HG02884 (cell line): ENCODE measurements at regions not wholly inside any gene's neighbourhood (a gene's known extent, or its start where the extent isn't known, plus 50 kb on each side); places are given as distances from the start of the nearest gene placed in this dataset.

Experiments
- ATAC-seq: cut with Tn5 transposase; IDR thresholded peaks from one replicate; pipeline ENCODE4 v1.9.1; 2021; ENCODE audit warnings: mild to moderate bottlenecking, moderate library complexity; ENCODE audit not compliant: unreplicated experiment

DNA sequence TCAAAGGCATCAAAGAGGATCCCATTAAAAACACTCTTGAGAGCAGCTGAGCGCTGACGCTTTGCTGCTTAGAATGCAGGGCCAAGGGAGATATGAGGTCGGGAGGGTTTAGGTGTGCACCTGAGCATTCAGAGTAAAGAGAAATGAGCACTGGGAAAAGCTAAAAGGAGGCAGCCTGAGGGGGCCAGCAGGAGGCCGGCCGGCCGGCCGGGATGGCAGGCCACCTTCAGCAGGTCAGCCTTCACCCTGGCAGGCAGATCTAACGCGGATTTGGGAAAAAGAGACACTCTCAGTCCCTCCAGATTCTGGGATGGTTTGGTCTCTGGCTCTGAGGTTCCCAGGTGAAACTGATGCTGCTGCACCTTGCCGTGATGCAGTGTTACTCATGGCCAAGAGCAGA is 393.5 kb downstream of the TRIML1 start:
- ATAC-seq: no peak

DNA sequence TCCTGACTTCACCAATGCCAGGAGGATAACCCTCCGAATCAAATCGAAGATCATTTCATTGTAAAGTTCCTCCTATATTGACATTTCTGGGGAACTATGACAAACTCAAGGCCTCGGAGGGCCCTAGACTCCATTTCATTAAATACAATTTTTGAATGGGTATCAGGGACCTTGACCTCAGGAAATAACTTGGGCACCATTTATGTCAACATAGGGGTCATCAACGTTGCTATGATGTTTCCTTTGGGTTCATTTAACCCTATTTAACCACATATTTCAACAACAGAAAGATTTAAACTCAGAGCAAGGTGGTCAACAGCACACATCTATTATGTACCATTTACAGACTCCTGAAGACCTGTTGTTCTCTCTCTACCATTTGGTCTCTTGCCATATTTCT is 395.1 kb downstream of the TRIML1 start:
- ATAC-seq: no peak

DNA sequence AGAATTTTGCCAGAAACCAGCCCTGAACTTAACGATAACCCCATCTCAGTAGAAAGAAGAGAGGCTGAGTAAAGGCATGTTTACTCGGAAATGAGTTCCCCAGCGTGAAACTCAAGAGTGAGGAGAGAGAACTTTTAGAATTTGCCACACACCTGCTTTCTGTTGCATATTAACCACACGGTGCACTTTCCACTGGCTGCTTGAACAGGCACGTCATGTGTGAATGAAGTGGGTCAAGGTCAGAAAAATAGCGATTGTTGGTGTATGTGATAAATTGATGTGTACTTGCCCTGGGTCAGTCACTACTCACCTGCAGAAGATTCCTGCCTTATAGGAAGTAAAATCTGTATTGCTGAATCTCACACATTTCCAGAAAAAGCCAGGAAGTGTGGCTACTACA is 395.7 kb downstream of the TRIML1 start:
- ATAC-seq: no peak

DNA sequence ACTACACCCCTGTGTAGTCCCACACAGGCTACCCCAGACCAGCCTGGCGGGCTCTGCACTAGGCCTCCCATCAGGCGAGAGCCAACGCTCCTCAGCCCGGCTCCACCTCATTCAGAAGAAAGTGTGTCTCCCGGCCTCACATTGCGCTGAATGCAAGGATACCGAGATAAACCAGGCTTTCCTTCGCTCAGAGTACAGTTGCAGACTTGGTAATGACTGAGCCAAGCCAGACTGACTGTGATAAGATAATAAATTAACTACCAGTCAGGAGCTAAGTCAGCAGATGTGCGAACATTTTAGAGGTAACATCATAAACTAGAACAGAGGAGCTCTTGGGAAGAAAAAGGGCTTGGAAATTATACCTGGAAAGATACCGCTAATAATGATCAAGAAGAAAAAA is 397.6 kb downstream of the TRIML1 start:
- no peak for ATAC-seq

DNA sequence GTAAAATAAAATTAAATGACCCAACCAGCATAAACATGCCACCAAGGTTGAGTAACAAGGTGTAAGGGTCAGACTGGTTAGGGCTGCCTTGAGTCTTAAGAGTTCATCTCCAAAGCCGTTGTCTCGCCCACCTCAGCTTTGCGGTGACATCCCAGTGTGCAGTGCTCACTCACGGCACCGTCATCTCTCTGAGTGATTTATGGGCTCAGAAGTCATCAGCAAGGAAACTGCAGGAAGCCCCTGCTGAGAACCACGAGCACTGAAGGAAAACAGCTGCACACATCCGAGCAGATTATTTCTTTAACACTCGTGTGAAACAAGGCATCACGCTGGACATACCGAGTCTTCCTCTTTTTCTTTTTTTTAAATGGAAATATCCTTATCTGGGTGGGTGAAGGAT is 411.1 kb downstream of the TRIML1 start:
- ATAC-seq: no peak

DNA sequence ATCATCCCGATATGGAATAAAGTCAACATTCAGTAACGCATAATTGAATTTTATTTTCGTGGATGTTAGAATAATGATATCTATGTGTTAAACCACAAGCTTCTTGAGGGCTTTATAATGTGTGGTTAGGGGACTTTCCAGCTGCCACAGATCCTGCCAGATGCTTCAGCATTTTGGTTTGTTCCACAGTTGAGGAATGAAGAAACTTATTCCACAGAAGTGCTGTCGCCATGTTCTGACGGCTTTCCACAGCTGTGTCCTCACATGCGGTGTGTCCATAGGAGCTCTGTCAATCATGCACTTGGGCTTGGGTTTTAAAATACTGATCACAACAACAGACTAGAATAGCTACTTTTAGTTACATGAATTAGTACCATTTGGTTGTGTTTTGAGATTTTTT is 411.9 kb downstream of the TRIML1 start:
- ATAC-seq: no peak

DNA sequence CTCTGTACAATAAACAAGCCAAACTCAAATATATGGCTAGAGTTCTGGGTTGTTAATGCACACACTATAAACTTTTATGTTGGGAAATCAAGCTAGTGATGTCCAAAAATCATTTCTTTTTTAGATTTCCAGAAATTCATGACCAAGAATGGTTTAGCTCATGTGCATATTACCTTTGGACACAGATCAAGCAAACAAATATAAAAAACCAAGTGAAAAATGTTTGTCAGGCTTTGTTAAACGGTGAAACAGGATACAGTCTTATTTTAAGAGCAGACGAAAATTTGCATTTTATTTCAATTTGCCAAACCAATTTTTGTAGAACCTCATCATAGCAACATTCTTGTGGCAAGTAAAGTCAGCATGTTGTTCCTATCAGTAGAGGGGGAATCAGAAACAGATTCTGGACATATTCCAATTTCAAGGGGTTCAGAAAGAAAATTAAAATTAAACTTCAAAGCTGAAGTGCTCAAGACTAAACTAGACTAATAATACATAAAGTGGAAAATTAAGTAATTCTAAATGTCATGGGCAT is 413.6 kb downstream of the TRIML1 start:
- ATAC-seq: no peak

DNA sequence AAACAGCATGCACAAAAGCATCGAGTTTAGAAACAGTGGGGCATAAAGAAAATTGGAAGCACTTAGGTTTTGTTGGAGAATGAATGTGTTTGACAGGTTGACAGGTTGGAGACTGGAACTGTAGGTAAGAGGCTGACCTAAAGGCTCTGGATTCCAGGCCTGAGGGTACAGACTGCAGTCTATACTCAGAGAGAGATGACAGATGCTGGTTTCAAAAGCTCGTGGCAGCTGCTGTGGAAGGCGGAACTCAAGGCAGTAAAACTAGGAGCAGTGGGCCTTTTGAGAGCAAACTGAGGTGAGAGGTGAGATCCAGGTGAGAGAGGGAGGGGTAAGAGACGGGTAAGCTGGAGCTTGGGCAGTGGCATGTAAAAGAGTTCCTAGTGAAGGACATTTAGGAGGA is 415.2 kb downstream of the TRIML1 start:
- ATAC-seq: no peak

DNA sequence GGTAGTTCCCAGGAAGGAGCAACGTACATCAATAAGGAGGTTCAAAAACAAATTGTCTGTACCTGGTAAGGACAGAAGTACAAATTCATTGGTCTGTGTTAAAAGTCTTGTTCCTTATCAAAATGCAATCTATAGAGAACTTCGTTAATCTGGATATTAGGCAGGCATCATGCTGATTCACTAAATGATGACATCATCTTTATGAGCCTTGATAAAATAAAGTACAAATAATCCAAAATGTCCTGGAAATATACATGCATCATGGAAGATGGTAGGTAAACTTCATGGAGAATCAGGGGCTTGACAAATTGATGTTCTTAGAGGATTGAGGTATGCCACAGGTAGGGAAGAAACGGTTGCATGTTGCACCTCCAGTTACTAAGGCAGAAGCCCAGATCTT is 433.9 kb downstream of the TRIML1 start:
- ATAC-seq: no peak

DNA sequence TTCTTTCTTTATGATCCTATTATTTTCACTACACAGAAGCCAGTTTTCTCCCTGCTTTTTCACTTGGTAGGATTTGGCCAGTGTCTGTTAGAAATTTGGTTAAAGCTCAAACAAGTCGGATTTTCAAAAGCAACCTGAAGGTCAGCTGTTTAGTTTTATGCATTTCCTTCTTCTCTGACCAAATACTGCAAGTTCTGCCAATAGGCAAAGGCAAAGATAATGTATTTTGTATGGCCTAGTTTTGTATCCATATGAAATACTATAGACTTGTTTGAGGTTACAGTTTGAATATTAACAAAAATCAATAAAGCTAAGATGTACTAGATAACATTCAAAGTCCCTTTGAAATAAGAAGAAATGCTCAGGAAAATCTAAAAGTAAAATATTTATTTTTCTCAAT is 439.4 kb downstream of the TRIML1 start:
- ATAC-seq: no peak

DNA sequence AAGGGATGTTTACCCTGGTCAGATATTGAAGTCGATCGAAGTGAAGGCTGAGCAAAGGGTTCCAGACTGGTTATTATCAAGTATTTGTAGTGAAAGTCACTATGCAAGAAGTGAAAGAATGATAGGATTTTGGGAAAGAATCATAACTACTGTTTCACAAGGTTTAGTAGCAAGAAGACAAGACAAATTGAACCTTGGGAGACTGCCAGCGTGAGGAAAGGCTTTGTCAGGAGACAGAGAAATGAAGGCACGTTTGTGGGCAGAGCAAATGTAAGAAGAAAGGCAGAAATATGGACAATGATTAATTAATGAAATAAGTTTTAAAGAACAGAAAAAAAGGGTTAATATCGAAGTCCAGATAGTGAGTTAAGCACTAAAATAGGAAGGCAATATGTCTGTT is 456.8 kb downstream of the TRIML1 start:
- no peak for ATAC-seq

DNA sequence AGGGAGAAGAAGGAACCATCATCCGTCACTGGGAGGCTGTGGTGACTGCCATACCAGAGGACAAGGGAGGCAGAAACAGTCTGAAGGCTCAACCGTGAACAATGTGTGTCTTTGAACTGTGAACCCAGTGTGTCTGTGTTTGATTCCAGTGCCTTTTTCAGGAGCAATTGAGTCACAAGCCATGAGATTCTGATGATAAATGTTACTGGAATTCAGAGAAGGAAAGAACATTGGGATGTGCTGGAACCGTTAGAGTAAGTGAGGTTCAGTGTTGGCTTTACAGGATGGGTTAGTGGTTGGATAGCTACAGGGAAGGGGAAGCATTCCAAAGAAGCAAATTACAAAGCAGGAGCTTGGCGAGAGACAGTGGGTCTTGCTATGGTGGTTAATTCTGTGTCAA is 464.4 kb downstream of the TRIML1 start:
- ATAC-seq: no peak

DNA sequence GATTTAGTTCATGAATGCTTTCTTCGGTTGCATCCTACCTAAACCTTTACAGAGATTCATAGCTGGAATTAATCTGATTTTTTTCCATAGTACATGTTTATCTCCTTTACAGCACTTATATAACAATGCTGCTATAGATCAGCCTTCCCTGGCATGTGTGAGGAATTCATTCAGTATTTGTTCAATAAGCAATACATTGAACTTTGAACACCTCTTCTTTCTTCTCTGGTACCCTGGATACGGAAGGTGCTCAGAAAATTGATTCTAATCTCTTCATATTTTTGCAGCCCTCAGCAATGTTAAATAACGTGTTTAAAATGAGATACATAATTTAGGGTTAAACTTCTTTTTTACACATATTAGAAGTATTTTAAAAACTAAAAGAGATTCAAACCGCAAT is 467.4 kb downstream of the TRIML1 start:
- no peak for ATAC-seq

DNA sequence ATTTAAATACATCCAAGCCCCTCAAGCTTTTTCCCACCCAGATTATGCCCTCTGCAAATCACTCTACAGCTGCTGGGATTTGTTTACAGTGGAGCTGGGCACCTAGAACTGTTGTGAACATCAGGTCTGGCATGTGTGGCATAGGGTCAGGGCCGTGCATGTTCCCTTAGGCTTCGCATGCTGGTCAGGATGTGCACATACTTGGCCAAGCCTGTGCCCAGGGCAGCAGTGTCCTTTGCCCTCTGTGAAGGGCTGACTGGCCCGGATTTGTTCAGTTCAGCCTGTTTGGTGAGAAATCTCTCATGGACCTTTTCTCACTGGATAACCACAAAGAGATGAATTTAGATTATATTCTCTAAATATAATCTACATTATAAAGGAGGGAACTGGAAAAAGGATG is 471.9 kb downstream of the TRIML1 start:
- no peak for ATAC-seq

DNA sequence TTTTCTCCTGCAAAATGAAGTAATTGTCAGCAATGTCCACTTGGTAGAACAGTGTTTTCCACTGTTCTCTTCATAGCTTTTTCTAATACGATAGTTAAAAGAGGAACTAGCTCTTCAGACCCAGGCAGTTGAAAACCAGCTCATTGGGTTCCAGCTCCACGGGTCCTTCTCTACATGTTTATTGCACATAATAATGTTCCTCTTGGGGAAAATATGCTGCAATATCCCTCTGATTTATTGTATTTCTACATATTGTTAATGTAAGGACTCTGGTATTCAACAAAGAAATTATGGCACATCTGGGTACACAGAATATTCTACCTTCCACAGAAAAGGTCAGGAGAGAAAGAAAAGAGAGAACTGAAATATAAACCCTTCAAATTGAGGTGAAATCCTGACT is 473.4 kb downstream of the TRIML1 start:
- no peak for ATAC-seq

DNA sequence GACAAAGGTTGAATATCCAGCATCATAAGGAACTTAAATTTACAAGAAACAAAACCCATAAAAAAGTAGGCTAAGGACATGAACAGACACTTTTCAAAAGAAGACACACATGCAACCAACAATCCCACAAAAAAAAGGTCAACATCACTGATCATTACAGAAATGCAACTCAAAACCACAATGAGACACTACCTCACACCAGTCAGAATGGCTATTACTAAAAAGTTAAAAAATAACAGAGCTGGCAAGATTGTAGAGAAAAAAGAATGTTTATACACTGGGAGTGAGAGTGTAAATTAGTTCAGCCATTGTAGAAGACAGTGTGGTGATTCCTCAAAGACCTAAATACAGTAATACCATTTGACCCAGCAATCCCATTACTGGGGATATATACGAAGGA is 474.7 kb downstream of the TRIML1 start:
- no peak for ATAC-seq

DNA sequence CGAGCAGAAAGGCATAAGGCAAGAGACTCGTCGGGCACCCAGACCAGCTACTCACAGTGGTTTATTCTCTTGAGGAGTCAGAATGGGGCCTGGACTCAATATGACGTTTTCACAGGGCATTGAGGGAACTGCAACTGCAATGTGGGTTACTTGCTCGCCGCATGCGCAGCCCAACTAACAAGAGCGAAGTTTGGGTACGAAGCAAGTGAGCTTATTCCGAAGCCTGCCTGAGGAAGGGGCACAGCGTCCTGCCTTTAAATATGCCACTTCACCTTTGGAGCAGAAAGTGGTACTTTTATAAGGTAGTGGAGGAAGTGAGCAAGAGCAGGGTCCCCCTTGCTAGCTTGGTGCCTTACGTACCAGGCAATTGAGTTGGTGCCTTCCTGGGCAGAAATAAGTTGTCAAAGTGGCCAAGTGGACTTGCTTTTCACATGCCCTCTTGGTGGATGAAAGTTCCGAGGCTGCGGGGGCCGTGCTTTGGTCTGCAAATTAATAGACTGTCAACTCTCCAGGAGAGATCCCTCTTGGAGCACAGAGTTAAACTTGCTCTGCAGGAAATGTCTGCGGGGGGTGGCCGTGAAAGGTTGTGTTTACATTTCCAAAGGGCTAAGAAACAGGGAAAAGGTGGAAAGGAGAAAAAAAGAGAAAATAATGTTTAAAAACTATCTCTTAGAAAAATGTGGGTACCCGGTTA is 480.4 kb downstream of the TRIML1 start:
- no peak for ATAC-seq

DNA sequence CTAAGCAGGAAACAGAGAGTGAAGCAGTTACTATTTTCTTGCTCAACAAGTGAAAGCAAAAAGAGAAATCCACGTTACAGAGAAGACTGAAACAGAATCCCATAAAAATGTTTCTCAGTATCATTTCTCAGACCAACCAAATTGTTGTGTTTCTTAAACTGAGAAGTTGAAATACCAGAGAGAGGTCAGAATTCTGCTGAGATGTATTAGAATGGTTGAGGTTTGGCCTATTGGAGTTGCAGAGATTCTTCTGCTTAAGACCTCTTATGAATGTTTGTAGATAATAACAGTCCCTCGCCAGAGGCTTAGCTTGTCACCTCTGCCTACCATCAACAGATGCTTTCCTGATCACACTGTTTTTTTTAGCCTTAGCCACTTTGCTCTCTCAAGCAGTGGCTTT is 481.4 kb downstream of the TRIML1 start:
- ATAC-seq: no peak

DNA sequence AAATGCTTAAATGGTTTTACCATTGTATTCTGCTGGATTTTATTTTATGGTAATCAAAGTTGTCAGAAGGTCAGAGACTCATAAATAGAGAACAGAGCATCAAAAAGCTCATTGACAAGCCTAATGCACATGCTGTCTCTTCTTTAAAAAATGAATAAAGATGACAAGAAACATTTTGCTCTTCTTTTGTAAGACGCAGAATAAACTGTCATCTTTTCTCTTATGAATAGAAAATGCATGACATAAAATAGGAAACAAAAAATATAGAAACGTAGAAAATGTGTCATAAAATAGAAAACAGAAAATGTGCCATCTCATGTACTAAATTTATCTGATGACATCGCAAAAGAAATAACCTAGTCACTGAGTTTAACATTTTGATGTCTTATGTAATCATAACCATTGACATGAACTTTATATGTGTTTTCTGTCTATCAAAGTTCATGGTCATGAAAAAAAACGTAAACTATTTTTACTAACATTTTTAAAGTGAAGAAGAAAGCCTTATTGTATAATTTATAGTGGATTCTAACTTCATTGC is 484.1 kb downstream of the TRIML1 start:
- no peak for ATAC-seq

DNA sequence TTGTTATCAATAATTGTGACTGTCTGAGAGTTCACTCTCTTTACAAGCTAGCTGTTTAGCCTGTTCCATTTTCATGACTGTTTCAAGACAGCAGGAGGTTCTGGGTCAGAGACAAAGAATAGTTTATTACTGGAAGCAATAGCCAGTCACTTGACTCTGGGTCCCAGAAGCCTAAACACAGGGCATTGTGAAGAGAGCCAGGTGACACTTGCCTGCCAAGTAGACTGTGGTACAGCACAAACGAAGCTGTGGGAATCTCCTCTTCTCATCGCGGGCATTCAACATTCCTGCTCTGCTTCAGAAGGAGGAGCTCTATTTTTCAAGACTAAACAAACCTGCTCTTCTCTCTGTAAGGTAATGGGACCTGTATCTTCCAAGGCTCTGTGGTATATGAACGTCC is 485.1 kb downstream of the TRIML1 start:
- ATAC-seq: no peak

DNA sequence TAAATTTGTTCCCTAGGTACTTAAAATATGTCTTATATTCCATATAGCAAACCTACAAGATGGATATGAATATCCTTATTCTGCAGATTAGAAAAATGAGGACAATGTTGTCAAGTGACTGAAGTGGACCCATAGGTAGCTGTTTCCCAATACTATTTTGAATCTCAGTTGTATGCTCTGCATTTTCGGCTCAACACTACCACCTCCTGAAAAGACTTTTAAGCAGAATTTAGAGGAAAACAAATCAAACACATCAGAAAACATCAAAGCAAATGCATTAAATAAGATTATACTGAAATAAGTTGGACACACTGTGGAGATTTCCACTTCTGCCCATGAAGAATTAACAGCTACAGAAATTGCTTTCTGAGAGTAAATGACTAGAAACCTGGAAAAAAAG is 488.7 kb downstream of the TRIML1 start:
- ATAC-seq: no peak

DNA sequence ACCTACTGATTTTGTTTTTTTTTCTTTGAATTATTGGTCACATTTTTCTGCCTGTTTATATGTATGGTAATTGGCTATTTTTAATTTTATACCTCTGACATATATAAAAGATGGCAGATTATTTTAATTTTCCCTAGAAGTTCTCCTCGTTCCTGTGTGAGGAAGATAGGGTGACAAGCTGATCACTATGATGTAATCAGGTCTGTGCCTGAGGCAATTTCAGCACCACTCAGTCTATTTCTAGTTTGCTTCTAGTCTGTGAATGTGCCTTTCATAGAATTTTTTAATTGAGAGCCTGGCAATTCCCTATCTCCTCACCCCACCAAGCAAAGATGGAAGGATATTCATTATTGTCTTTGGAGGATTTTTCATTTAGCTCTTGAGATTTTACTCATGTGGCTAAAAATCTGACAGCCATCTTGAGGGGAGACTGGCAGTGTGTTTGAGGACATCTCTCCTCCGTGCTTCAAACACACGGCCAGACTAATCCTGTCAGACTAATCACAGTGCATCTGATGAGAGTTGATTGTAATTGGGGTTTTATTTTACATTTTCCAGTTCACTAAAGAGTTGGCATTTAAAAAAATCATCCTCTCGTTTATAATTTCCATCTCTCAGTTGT is 500.3 kb downstream of the TRIML1 start:
- no peak for ATAC-seq
